IMR-90 (cell line): ENCODE measurements at regions not wholly inside any gene's neighbourhood (a gene's known extent, or its start where the extent isn't known, plus 50 kb on each side); places are given as distances from the start of the nearest gene placed in this dataset.

Experiments used
- ATAC-seq: fragments of 200-7000 bp; cut with Tn5 transposase; 2 replicates; pipeline ENCODE4 v1.9.1; 2020; ENCODE audit warnings: low read depth, mild to moderate bottlenecking, moderate library complexity
- BruUV-seq: library from RNA; stranded (reverse); fragments of 400-500 nt; replicated peaks from 2 replicates; lab custom pipeline; 2021; lab: Mats Ljungman, UMichigan
- CTCF ChIA-PET: fragments of 300-600 bp; formaldehyde crosslinking; extraction: SDS; loops from one replicate; lab custom pipeline; 2021; ENCODE audit warnings: antibody characterized with exemption; lab: Yijun Ruan, JAX
- POLR2A ChIA-PET: fragments of 300-600 bp; sonication (Branson Sonifier 250); formaldehyde crosslinking; loops from one replicate; lab custom pipeline; 2022; ENCODE audit warnings: antibody characterized with exemption; ENCODE audit not compliant: unreplicated experiment; lab: Charles Lee
- DNase-seq: peaks from one replicate; pipeline ENCODE4 v3.0.0; 2013
- H2AFZ ChIP-seq: replicated peaks from 2 replicates; pipeline ENCODE3; 2013; ENCODE audit warnings: low read length, mild to moderate bottlenecking; ENCODE audit not compliant: poor library complexity
- H2AK5ac ChIP-seq: 2 replicates; pipeline ENCODE4 v1.6.1; 2013; ENCODE audit warnings: low read depth, low read length, inconsistent platforms
- H2AK9ac ChIP-seq: replicated peaks from 2 replicates; pipeline ENCODE3; 2013; ENCODE audit warnings: mild to moderate bottlenecking, low read depth, low read length, moderate library complexity; ENCODE audit not compliant: poor library complexity
- H2BK120ac ChIP-seq: 2 replicates; pipeline ENCODE4 v1.6.1; 2013; ENCODE audit warnings: low read depth, low read length, inconsistent platforms
- H2BK15ac ChIP-seq: 3 replicates; pipeline ENCODE4 v1.6.1; 2013; ENCODE audit warnings: low read depth, low read length, inconsistent platforms
- H2BK20ac ChIP-seq: 2 replicates; pipeline ENCODE4 v1.6.1; 2013; ENCODE audit warnings: low read depth, mild to moderate bottlenecking, inconsistent platforms, low read length, moderate library complexity
- H2BK5ac ChIP-seq: 2 replicates; pipeline ENCODE4 v1.6.1; 2013; ENCODE audit warnings: mild to moderate bottlenecking, low read depth, low read length, inconsistent platforms; ENCODE audit not compliant: poor library complexity, severe bottlenecking
- H3K14ac ChIP-seq: replicated peaks from 2 replicates; pipeline ENCODE4 v1.6.1; 2013; ENCODE audit warnings: low read depth, low read length, inconsistent platforms
- H3K18ac ChIP-seq: 2 replicates; pipeline ENCODE4 v1.6.1; 2013; ENCODE audit warnings: low read depth, low read length, control low read depth
- H3K23ac ChIP-seq: 2 replicates; pipeline ENCODE4 v1.6.1; 2013; ENCODE audit warnings: low read depth, low read length, inconsistent platforms
- H3K27ac ChIP-seq: 2 replicates; pipeline ENCODE4 v1.5.1; 2013; ENCODE audit warnings: mild to moderate bottlenecking, control low read depth, low read length; ENCODE audit not compliant: insufficient read depth
- H3K27me3 ChIP-seq: 2 replicates; pipeline ENCODE4 v1.6.1; 2013; ENCODE audit warnings: low read length; ENCODE audit not compliant: control insufficient read depth, insufficient read depth
- H3K36me3 ChIP-seq: 2 replicates; pipeline ENCODE4 v1.6.1; 2013; ENCODE audit warnings: low read length, mixed read lengths; ENCODE audit not compliant: control insufficient read depth, insufficient read depth
- H3K4ac ChIP-seq: 2 replicates; pipeline ENCODE4 v1.6.1; 2013; ENCODE audit warnings: low read depth, low read length, inconsistent platforms
- H3K4me1 ChIP-seq: 2 replicates; pipeline ENCODE4 v1.6.1; 2013; ENCODE audit warnings: low read length, mixed read lengths; ENCODE audit not compliant: control insufficient read depth, insufficient read depth
- H3K4me2 ChIP-seq: 2 replicates; pipeline ENCODE4 v1.6.1; 2013; ENCODE audit warnings: low read depth, mild to moderate bottlenecking, control low read depth, low read length, moderate library complexity
- H3K4me3 ChIP-seq: 2 replicates; pipeline ENCODE4 v1.5.1; 2013; ENCODE audit warnings: low read depth, mild to moderate bottlenecking, control low read depth, low read length, moderate library complexity; ENCODE audit not compliant: insufficient read depth
- H3K56ac ChIP-seq: 2 replicates; pipeline ENCODE4 v1.6.1; 2013; ENCODE audit warnings: low read length, inconsistent platforms; ENCODE audit not compliant: insufficient read depth; ENCODE audit errors: extremely low read depth
- H3K79me1 ChIP-seq, 2 experiments: 2 replicates each; pipeline ENCODE4 v1.6.1; 2013; ENCODE audit warnings: low read length in 2 of 2, inconsistent platforms in 1 of 2, low read depth in 1 of 2
- H3K9ac ChIP-seq: 2 replicates; pipeline ENCODE4 v1.6.1; 2013; ENCODE audit warnings: low read depth, low read length, control low read depth
- H3K9me1 ChIP-seq: 2 replicates; pipeline ENCODE4 v1.6.1; 2013; ENCODE audit warnings: low read length, inconsistent platforms; ENCODE audit not compliant: insufficient read depth
- H3K9me3 ChIP-seq: 2 replicates; pipeline ENCODE4 v1.6.1; 2013; ENCODE audit warnings: low read length; ENCODE audit not compliant: control insufficient read depth, insufficient read depth
- H4K20me1 ChIP-seq: 2 replicates; pipeline ENCODE4 v1.6.1; 2013; ENCODE audit warnings: low read length, inconsistent platforms; ENCODE audit not compliant: insufficient read depth
- H4K5ac ChIP-seq: 2 replicates; pipeline ENCODE4 v1.6.1; 2013; ENCODE audit warnings: mild to moderate bottlenecking, low read depth, low read length, control low read depth
- H4K8ac ChIP-seq, 2 experiments: 2 replicates each; pipeline ENCODE4 v1.6.1; 2013; ENCODE audit warnings: low read depth in 2 of 2, low read length in 2 of 2, control low read depth in 1 of 2, inconsistent platforms in 1 of 2
- H4K91ac ChIP-seq: 2 replicates; pipeline ENCODE4 v1.6.1; 2013; ENCODE audit warnings: low read depth, low read length, inconsistent platforms; ENCODE audit not compliant: insufficient read depth
- BHLHE40 ChIP-seq: fragments of 150-350 bp; IDR thresholded peaks from 2 replicates; pipeline ENCODE4 v1.6.1; 2016; ENCODE audit warnings: mild to moderate bottlenecking, low read depth, low read length
- CEBPB ChIP-seq: IDR thresholded peaks from 2 replicates; pipeline ENCODE4 v1.6.1; 2012; ENCODE audit warnings: low read depth, low read length, improper control_type of control experiment
- CHD1 ChIP-seq: IDR thresholded peaks from 2 replicates; pipeline ENCODE4 v1.6.1; 2012; ENCODE audit warnings: low read depth, low read length, improper control_type of control experiment
- CTCF ChIP-seq: conservative IDR thresholded peaks from 2 replicates; pipeline ENCODE4 v1.5.1; 2012; ENCODE audit warnings: mild to moderate bottlenecking, low read depth, low read length, improper control_type of control experiment
- ELK1 ChIP-seq: fragments of 150-350 bp; IDR thresholded peaks from 2 replicates; pipeline ENCODE4 v1.6.1; 2016; ENCODE audit warnings: low read depth, mild to moderate bottlenecking, low read length, moderate library complexity, borderline replicate concordance
- FOS ChIP-seq: fragments of 150-350 bp; IDR thresholded peaks from 2 replicates; pipeline ENCODE4 v1.6.1; 2016; ENCODE audit warnings: low read depth, low read length
- MAFK ChIP-seq: IDR thresholded peaks from 2 replicates; pipeline ENCODE4 v1.6.1; 2012; ENCODE audit warnings: low read depth, low read length, improper control_type of control experiment
- MAZ ChIP-seq: IDR thresholded peaks from 2 replicates; pipeline ENCODE4 v1.6.1; 2012; ENCODE audit warnings: low read depth, mild to moderate bottlenecking, low read length, improper control_type of control experiment, moderate library complexity, borderline replicate concordance
- MXI1 ChIP-seq: IDR thresholded peaks from 2 replicates; pipeline ENCODE4 v1.6.1; 2012; ENCODE audit warnings: low read depth, mild to moderate bottlenecking, low read length, moderate library complexity, borderline replicate concordance
- NFE2L2 ChIP-seq: fragments of 150-350 bp; IDR thresholded peaks from 2 replicates; pipeline ENCODE4 v1.6.1; 2016; ENCODE audit warnings: low read depth, mild to moderate bottlenecking, low read length
- POLR2A ChIP-seq: IDR thresholded peaks from 2 replicates; pipeline ENCODE4 v1.6.1; 2012; ENCODE audit warnings: mild to moderate bottlenecking, low read depth, low read length
- RAD21 ChIP-seq: IDR thresholded peaks from 2 replicates; pipeline ENCODE4 v1.6.1; 2012; ENCODE audit warnings: low read length, improper control_type of control experiment
- RFX5 ChIP-seq: IDR thresholded peaks from 2 replicates; pipeline ENCODE4 v1.8.0; 2012; ENCODE audit warnings: low read depth, mild to moderate bottlenecking, low read length, moderate library complexity
- SMC3 ChIP-seq: fragments of 150-350 bp; IDR thresholded peaks from 2 replicates; pipeline ENCODE4 v1.6.1; 2016; ENCODE audit warnings: low read depth, mild to moderate bottlenecking, antibody characterized with exemption, low read length, moderate library complexity
- USF2 ChIP-seq: fragments of 150-350 bp; IDR thresholded peaks from 2 replicates; pipeline ENCODE4 v1.6.1; 2017; ENCODE audit warnings: mild to moderate bottlenecking, antibody characterized with exemption, low read length, low read depth
- WGBS, 2 experiments: methylation state at CpG; one replicate each; pipeline versions ENCODE4 v1.1.5 to v1.1.7; 2013; ENCODE audit warnings: missing lambda C conversion rate in 2 of 2; ENCODE audit not compliant: insufficient read length in 1 of 2; ENCODE audit errors: extremely low coverage in 2 of 2; 5-methylcytosine and 5-hydroxymethylcytosine counted together
- dilution Hi-C: fragments of 300-500 bp; cut with HindIII; formaldehyde crosslinking; loops from one replicate; pipeline ENCODE4 v1.14.3; 2018; ENCODE audit warnings: low sequenced_read_pairs; ENCODE audit not compliant: unreplicated experiment
- in situ Hi-C: fragments of 300-500 bp; cut with MboI; formaldehyde crosslinking; loops from 3 replicates; pipeline ENCODE4 v1.14.3; 2019; ENCODE audit warnings: low sequenced_read_pairs, inconsistent platforms, mixed read lengths
- intact Hi-C: fragments of 100-400 bp; cut with micrococcal nuclease; formaldehyde crosslinking; loops from 2 replicates; pipeline ENCODE4 v1.10.0; 2022

- Histone ChIP-seq H2AFZ (no peak overlapping the region), H3K36me3 (no peaks in the 10 kb centered on the region), H3K27ac (no peak overlapping the region), H3K9ac (no peak overlapping the region), H3K18ac (no peak overlapping the region), H3K4me2 (no peak overlapping the region), H4K91ac (no peak overlapping the region), H4K5ac (no peak overlapping the region), H4K20me1 (no peaks in the 10 kb centered on the region), H3K27me3 (no peaks in the 10 kb centered on the region), H3K9me3 (no peaks in the 10 kb centered on the region), H3K4ac (no peak overlapping the region), H4K8ac (no peak overlapping the region), H2AK5ac (no peak overlapping the region), H3K4me3 (no peak overlapping the region), H3K9me1 (no peaks in the 10 kb centered on the region), H2BK120ac (no peak overlapping the region), H3K14ac (no peak overlapping the region), H3K4me1 (no peaks in the 10 kb centered on the region), H2AK9ac (no peak overlapping the region), H2BK15ac (no peak overlapping the region), H3K79me1 (no peaks in the 10 kb centered on the region), H2BK5ac (no peak overlapping the region), H2BK20ac (no peak overlapping the region), H3K23ac (no peak overlapping the region), H3K56ac (no peak overlapping the region)
- intact Hi-C loops (no loop called here), dilution Hi-C loops (no loop called here), in situ Hi-C loops (no loop called here)
- DNase-seq (no peak), ATAC-seq (no peak)
- ChIA-PET POLR2A (no interaction called here), CTCF (no interaction called here)
- 60% methylated on average over 2 of the region's 7 CpGs; no CpG with 5 or more reads in 1 of the 2 experiments for WGBS, 2 experiments
- TF ChIP-seq FOS (no peak), RFX5 (no peak), MAZ (no peak), SMC3 (no peak), MXI1 (no peak), RAD21 (no peak), USF2 (no peak), CHD1 (no peak), NFE2L2 (no peak), ELK1 (no peak), BHLHE40 (no peak), CTCF (no peak), POLR2A (no peak), CEBPB (no peak), MAFK (no peak)
- BruUV-seq = no TSS peak
Measured at GRCh38 chr1:95655321-95656020, 421.5 kb downstream of the RWDD3 start.
